Common myeloid progenitor, CD34-positive (primary cell): ENCODE measurements at regions not wholly inside any gene's neighbourhood (a gene's known extent, or its start where the extent isn't known, plus 50 kb on each side); places are given as distances from the start of the nearest gene placed in this dataset.

Experiments
- CTCF ChIA-PET: fragments of 350-600 bp; sonication (Branson Sonifier 250); formaldehyde crosslinking; loops from one replicate; lab custom pipeline; 2021; ENCODE audit warnings: antibody characterized with exemption; lab: Charles Lee
- POLR2A ChIA-PET: fragments of 350-600 bp; sonication (Branson Sonifier 250); formaldehyde crosslinking; loops from one replicate; lab custom pipeline; 2021; ENCODE audit warnings: antibody characterized with exemption; lab: Charles Lee
- DNase-seq, 3 donors: peaks; one replicate each; pipeline versions ENCODE4 v3.0.0 to v3.0.0-alpha.2; 2013
- H3K27ac ChIP-seq, 2 experiments: 1 replicate in 1 of 2; 2 replicates in 1 of 2; pipeline ENCODE4 v1.7.0; 2013; ENCODE audit warnings: inconsistent platforms in 2 of 2, low read length in 2 of 2, mild to moderate bottlenecking in 2 of 2, low read depth in 1 of 2, moderate library complexity in 1 of 2; ENCODE audit not compliant: severe bottlenecking in 2 of 2, insufficient read depth in 1 of 2, poor library complexity in 1 of 2
- H3K27me3 ChIP-seq, 5 experiments: replicated peaks in 2 of 5; 1 replicate in 3 of 5; 2 replicates in 2 of 5; pipeline versions ENCODE4 v1.6.1 to v1.7.0; 2013; ENCODE audit warnings: low read length in 4 of 5, mild to moderate bottlenecking in 2 of 5, moderate library complexity in 2 of 5, inconsistent platforms in 1 of 5; ENCODE audit not compliant: insufficient read depth in 5 of 5, control insufficient read depth in 4 of 5
- H3K36me3 ChIP-seq, 4 experiments: 1 replicate in 2 of 4; 2 replicates in 2 of 4; pipeline versions ENCODE4 v1.6.1 to v1.7.0; 2013; ENCODE audit warnings: low read length in 3 of 4, control low read depth in 1 of 4, mild to moderate bottlenecking in 1 of 4; ENCODE audit not compliant: control insufficient read depth in 4 of 4, insufficient read depth in 4 of 4
- H3K4me1 ChIP-seq, 4 experiments: 1 replicate in 3 of 4; 2 replicates in 1 of 4; pipeline versions ENCODE4 v1.6.1 to v1.7.1; 2013; ENCODE audit warnings: low read length in 3 of 4, mild to moderate bottlenecking in 3 of 4, control low read depth in 1 of 4, inconsistent platforms in 1 of 4, moderate library complexity in 1 of 4; ENCODE audit not compliant: control insufficient read depth in 4 of 4, insufficient read depth in 4 of 4; ENCODE audit errors: control extremely low read depth in 1 of 4
- H3K4me3 ChIP-seq, 7 experiments: 1 replicate in 4 of 7; 2 replicates in 3 of 7; pipeline versions ENCODE4 v1.5.1 to v1.7.0; 2013; ENCODE audit warnings: mild to moderate bottlenecking in 7 of 7, low read length in 6 of 7, moderate library complexity in 6 of 7, inconsistent platforms in 2 of 7, low read depth in 2 of 7, control low read depth in 1 of 7; ENCODE audit not compliant: insufficient read depth in 4 of 7, control insufficient read depth in 1 of 7; ENCODE audit errors: extremely low read depth in 1 of 7
- H3K9me3 ChIP-seq, 5 experiments: 1 replicate in 4 of 5; 2 replicates in 1 of 5; pipeline versions ENCODE4 v1.6.1 to v1.7.1; 2013; ENCODE audit warnings: low read length in 4 of 5, mild to moderate bottlenecking in 2 of 5, inconsistent platforms in 1 of 5, low read depth in 1 of 5, moderate library complexity in 1 of 5; ENCODE audit not compliant: control insufficient read depth in 4 of 5, insufficient read depth in 2 of 5; ENCODE audit errors: control extremely low read depth in 1 of 5
- WGBS: methylation state at CpG from one replicate; pipeline ENCODE4 v1.1.5; 2013; ENCODE audit not compliant: insufficient coverage; 5-methylcytosine and 5-hydroxymethylcytosine counted together

DNA sequence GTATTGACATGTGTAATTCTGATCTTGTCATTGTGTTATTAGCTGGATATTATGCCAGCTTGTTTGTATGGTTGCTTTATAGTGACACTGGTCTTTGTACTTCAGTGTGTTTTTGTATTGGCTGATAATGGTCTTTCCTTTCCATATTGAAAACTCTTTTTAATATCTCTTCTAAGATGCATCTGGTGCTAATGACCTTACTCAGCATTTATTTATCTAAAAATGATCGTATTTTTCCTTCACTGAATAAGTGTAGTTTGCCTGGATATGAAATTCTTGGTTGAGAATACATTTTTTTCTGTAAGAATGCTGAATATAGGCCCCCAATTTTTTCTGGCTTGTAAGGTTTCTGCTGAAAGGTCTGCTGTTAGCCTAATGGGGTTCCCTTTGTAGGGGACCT is 465.5 kb upstream of the TMPRSS15 start:
- ChIA-PET POLR2A (no interaction called here), CTCF (no interaction called here)
- H3K4me3 ChIP-seq, result no peak overlapping the region
- no peaks in the 10 kb centered on the region for H3K27me3 ChIP-seq
- no peaks in the 10 kb centered on the region for H3K9me3 ChIP-seq
- H3K27ac ChIP-seq, result no peak overlapping the region
- no peak for DNase-seq
- WGBS, result no CpG with 5 or more reads among the region's 1 CpG
- no peaks in the 10 kb centered on the region for H3K36me3 ChIP-seq
- H3K4me1 ChIP-seq, result no peaks in the 10 kb centered on the region

DNA sequence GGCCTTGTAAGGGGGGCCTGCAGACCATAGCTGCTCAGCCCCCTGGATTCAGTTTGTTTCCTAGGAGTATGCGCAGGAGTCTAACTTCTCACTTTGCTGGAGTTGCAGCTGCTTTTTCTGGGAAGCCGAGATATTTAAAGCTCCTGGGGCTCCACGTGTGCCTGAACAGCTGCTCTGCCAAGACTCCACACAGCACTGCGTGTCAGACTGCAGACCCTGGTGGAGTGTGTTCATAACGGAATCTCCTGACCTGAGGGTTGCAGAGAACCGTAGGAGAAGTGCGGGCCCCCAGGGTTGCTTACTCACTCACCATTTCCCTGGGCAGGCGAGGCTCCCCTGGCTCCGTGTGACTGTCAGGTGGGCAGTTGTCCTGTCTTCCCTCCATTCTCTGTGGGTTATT is 474.3 kb upstream of the TMPRSS15 start:
- 68% methylated on average over 9 of the region's 9 CpGs for WGBS
- ChIA-PET POLR2A (no interaction called here), CTCF (interaction anchor here (0.6 kb wide), 1 partner anchor 336 kb away, joined by 3 read pairs; no protein-coding TSS in a partner anchor)
- no peaks in the 10 kb centered on the region for H3K27me3 ChIP-seq
- DNase-seq, result peak in 1 of 3 donors; percentile 1
- H3K4me3 ChIP-seq, result peak overlapping the region in 1 of 7 experiments; percentile 16
- peaks cover 0 to 6% (median 0%) of the 10 kb centered on the region in 5 experiments for H3K9me3 ChIP-seq
- no peak overlapping the region for H3K27ac ChIP-seq
- H3K36me3 ChIP-seq, result no peaks in the 10 kb centered on the region
- H3K4me1 ChIP-seq, result no peaks in the 10 kb centered on the region

- 100% methylated on average over 1 of the region's 4 CpGs for WGBS
- H3K36me3 ChIP-seq, result no peaks in the 10 kb centered on the region
- no peaks in the 10 kb centered on the region for H3K9me3 ChIP-seq
- no peaks in the 10 kb centered on the region for H3K4me1 ChIP-seq
- ChIA-PET POLR2A (no interaction called here), CTCF (no interaction called here)
- no peaks in the 10 kb centered on the region for H3K27me3 ChIP-seq
- no peak overlapping the region for H3K4me3 ChIP-seq
- DNase-seq, result no peak
- H3K27ac ChIP-seq, result no peak overlapping the region
Observed at GRCh38 chr21:18887922-18888602, 484.5 kb upstream of the TMPRSS15 start.

DNA sequence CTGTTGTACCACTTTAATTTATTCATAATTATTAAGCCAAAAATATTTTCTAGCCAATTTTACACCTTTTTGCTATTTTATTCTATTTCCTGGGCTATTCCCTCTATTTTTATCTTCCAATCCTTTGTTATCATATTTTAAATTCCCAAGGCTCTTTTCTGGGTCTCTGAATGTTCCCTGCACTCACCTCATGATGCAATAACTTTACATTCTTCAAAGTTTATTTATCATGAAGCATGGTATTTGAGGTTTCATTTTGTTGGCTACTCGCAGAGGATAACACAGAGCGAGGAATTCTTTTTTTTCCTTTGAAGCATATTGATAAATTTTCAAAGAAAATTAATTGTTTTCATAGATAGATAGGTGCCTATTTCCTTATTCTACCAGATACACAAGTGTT is 489.8 kb upstream of the TMPRSS15 start:
- POLR2A ChIA-PET, result no interaction called here
- Histone ChIP-seq H3K36me3 (no peaks in the 10 kb centered on the region), H3K4me3 (no peak overlapping the region), H3K9me3 (no peaks in the 10 kb centered on the region), H3K27ac (no peak overlapping the region), H3K4me1 (peaks cover 0 to 5% (median 3%) of the 10 kb centered on the region in 4 experiments), H3K27me3 (no peaks in the 10 kb centered on the region)
- CTCF ChIA-PET, result no interaction called here
- no peak for DNase-seq
- WGBS, result no CpG with 5 or more reads among the region's 2 CpGs

- ChIA-PET CTCF (no interaction called here), POLR2A (interaction anchor here (0.5 kb wide), 1 partner anchor 1700 kb away, joined by 3 read pairs; no protein-coding TSS in a partner anchor)
- DNase-seq, result no peak
- Histone ChIP-seq H3K9me3 (no peaks in the 10 kb centered on the region), H3K4me3 (no peak overlapping the region), H3K27ac (no peak overlapping the region), H3K27me3 (no peaks in the 10 kb centered on the region), H3K4me1 (peaks cover 0 to 5% (median 3%) of the 10 kb centered on the region in 4 experiments), H3K36me3 (no peaks in the 10 kb centered on the region)
- WGBS, result no CpG with 5 or more reads among the region's 1 CpG
Observed at GRCh38 chr21:18894387-18894786, 490.8 kb upstream of the TMPRSS15 start.

GRCh38 chr21:18899261-18899660 is 495.7 kb upstream of the TMPRSS15 start:
- Histone ChIP-seq H3K27ac (no peak overlapping the region), H3K4me1 (peaks cover 0 to 5% (median 3%) of the 10 kb centered on the region in 4 experiments), H3K4me3 (no peak overlapping the region), H3K27me3 (no peaks in the 10 kb centered on the region), H3K9me3 (no peaks in the 10 kb centered on the region), H3K36me3 (no peaks in the 10 kb centered on the region)
- ChIA-PET POLR2A (interaction anchor here (0.8 kb wide), 1 partner anchor 1355 kb away, joined by 3 read pairs; no protein-coding TSS in a partner anchor), CTCF (no interaction called here)
- DNase-seq, result no peak

DNA sequence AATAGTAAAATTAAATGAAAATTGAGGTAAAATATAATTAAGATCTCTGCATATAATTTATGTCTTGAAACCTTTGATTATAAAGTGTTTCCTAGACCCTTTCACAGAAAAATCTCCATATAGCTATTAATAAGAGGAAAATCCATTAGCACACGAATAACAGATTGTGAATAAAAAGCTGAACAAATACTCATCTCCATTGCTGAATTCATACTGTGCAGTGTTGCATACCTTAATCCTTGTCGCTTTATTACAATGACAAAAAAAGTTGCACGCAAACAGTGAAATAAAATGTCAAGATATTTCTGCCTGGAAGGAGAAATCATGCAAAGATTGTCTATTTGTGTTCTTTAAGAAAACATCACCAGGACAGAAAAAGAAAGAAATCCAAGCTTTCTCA is 499.1 kb upstream of the TMPRSS15 start:
- H3K4me3 ChIP-seq, result no peak overlapping the region
- no peaks in the 10 kb centered on the region for H3K36me3 ChIP-seq
- 100% methylated on average over 3 of the region's 3 CpGs for WGBS
- no peaks in the 10 kb centered on the region for H3K9me3 ChIP-seq
- no peaks in the 10 kb centered on the region for H3K4me1 ChIP-seq
- H3K27ac ChIP-seq, result no peak overlapping the region
- ChIA-PET CTCF (interaction anchor here (0.9 kb wide), 1 partner anchor 52 kb away, joined by 3 read pairs; no protein-coding TSS in a partner anchor), POLR2A (no interaction called here)
- DNase-seq, result no peak
- H3K27me3 ChIP-seq, result no peaks in the 10 kb centered on the region
